Trophoblast cell (in vitro differentiated cells and primary cell): ENCODE measurements at regions not wholly inside any gene's neighbourhood (a gene's known extent, or its start where the extent isn't known, plus 50 kb on each side); places are given as distances from the start of the nearest gene placed in this dataset.

Source experiments
- DNase-seq, 2 donors: peaks; one replicate each; pipeline ENCODE4 v3.0.0-alpha.2; 2016
- H2AFZ ChIP-seq: 2 replicates; pipeline ENCODE4 v1.6.1; 2013; ENCODE audit warnings: low read length, moderate library complexity, mild to moderate bottlenecking; ENCODE audit not compliant: insufficient read depth, poor library complexity
- H2AK5ac ChIP-seq: 2 replicates; pipeline ENCODE4 v1.6.1; 2013; ENCODE audit warnings: mild to moderate bottlenecking, low read length
- H2BK120ac ChIP-seq: 2 replicates; pipeline ENCODE4 v1.6.1; 2013; ENCODE audit warnings: low read length, mild to moderate bottlenecking, moderate library complexity; ENCODE audit not compliant: insufficient read depth, poor library complexity
- H2BK12ac ChIP-seq: 2 replicates; pipeline ENCODE4 v1.6.1; 2013; ENCODE audit warnings: mild to moderate bottlenecking, low read length, moderate library complexity
- H2BK5ac ChIP-seq: 2 replicates; pipeline ENCODE4 v1.6.1; 2013; ENCODE audit warnings: low read length, low read depth, moderate library complexity, mild to moderate bottlenecking; ENCODE audit not compliant: poor library complexity
- H3K14ac ChIP-seq: 2 replicates; pipeline ENCODE4 v1.6.1; 2013; ENCODE audit warnings: mild to moderate bottlenecking, low read length
- H3K18ac ChIP-seq: 2 replicates; pipeline ENCODE4 v1.6.1; 2013; ENCODE audit warnings: mild to moderate bottlenecking, low read length
- H3K23ac ChIP-seq: 2 replicates; pipeline ENCODE4 v1.6.1; 2013; ENCODE audit warnings: low read length
- H3K27ac ChIP-seq: 2 replicates; pipeline ENCODE4 v1.5.1; 2013; ENCODE audit warnings: low read depth, mild to moderate bottlenecking, inconsistent platforms, low read length, moderate library complexity
- H3K27me3 ChIP-seq: 2 replicates; pipeline ENCODE4 v1.6.1; 2013; ENCODE audit warnings: inconsistent platforms, mild to moderate bottlenecking, low read length, moderate library complexity; ENCODE audit not compliant: insufficient read depth
- H3K36me3 ChIP-seq, 2 experiments: 1 replicate in 1 of 2; 2 replicates in 1 of 2; pipeline ENCODE4 v1.6.1; 2013; ENCODE audit warnings: low read length in 2 of 2, mild to moderate bottlenecking in 2 of 2, moderate library complexity in 1 of 2; ENCODE audit not compliant: insufficient read depth in 2 of 2, control insufficient read depth in 1 of 2
- H3K4ac ChIP-seq: 2 replicates; pipeline ENCODE4 v1.6.1; 2013; ENCODE audit warnings: low read depth, mild to moderate bottlenecking, low read length, moderate library complexity
- H3K4me1 ChIP-seq, 2 experiments: 1 replicate in 1 of 2; 2 replicates in 1 of 2; pipeline ENCODE4 v1.6.1; 2013; ENCODE audit warnings: low read length in 2 of 2, mild to moderate bottlenecking in 2 of 2, moderate library complexity in 1 of 2; ENCODE audit not compliant: insufficient read depth in 2 of 2, control insufficient read depth in 1 of 2
- H3K4me2 ChIP-seq: 2 replicates; pipeline ENCODE4 v1.6.1; 2013; ENCODE audit warnings: inconsistent platforms, mild to moderate bottlenecking, low read length, moderate library complexity
- H3K4me3 ChIP-seq: 2 replicates; pipeline ENCODE4 v1.5.1; 2013; ENCODE audit warnings: mild to moderate bottlenecking, low read depth, low read length, inconsistent platforms
- H3K79me1 ChIP-seq: one replicate; pipeline ENCODE4 v1.6.1; 2013; ENCODE audit warnings: low read length
- H3K79me2 ChIP-seq: 2 replicates; pipeline ENCODE4 v1.6.1; 2013; ENCODE audit warnings: low read length, mild to moderate bottlenecking; ENCODE audit not compliant: control insufficient read depth, insufficient read depth, poor library complexity
- H3K9ac ChIP-seq: 2 replicates; pipeline ENCODE4 v1.6.1; 2013; ENCODE audit warnings: mild to moderate bottlenecking, low read length
- H3K9me3 ChIP-seq: 2 replicates; pipeline ENCODE4 v1.6.1; 2013; ENCODE audit warnings: low read depth, mild to moderate bottlenecking, control low read depth, inconsistent platforms, low read length; ENCODE audit not compliant: insufficient read depth
- H4K12ac ChIP-seq: 2 replicates; pipeline ENCODE4 v1.6.1; 2013; ENCODE audit warnings: low read depth, mild to moderate bottlenecking, low read length, moderate library complexity
- H4K8ac ChIP-seq: 2 replicates; pipeline ENCODE4 v1.6.1; 2013; ENCODE audit warnings: low read depth, mild to moderate bottlenecking, low read length, moderate library complexity
- H4K91ac ChIP-seq: one replicate; pipeline ENCODE4 v1.6.1; 2013; ENCODE audit warnings: low read depth, mild to moderate bottlenecking, low read length, moderate library complexity
- WGBS: extraction: QIAGEN DNeasy Blood & Tissue Kit; methylation state at CpG from one replicate; pipeline ENCODE4 v1.1.7; 2013; ENCODE audit warnings: missing lambda C conversion rate; ENCODE audit not compliant: insufficient read length, insufficient coverage; ENCODE audit errors: extremely low coverage; 5-methylcytosine and 5-hydroxymethylcytosine counted together

- Histone ChIP-seq H3K79me2 (no peaks in the 10 kb centered on the region), H3K27ac (no peak overlapping the region), H4K8ac (no peak overlapping the region), H3K4me1 (peaks cover 2 to 12% of the 10 kb centered on the region in 2 experiments), H3K4ac (no peak overlapping the region), H2AFZ (no peak overlapping the region), H3K4me2 (no peak overlapping the region), H2BK120ac (no peak overlapping the region), H3K27me3 (no peaks in the 10 kb centered on the region), H3K9me3 (no peaks in the 10 kb centered on the region), H3K79me1 (peaks cover 2% of the 10 kb centered on the region), H4K12ac (no peak overlapping the region), H3K36me3 (no peaks in the 10 kb centered on the region), H3K23ac (no peak overlapping the region), H4K91ac (no peak overlapping the region), H3K4me3 (no peak overlapping the region), H2AK5ac (no peak overlapping the region), H2BK12ac (no peak overlapping the region), H2BK5ac (no peak overlapping the region), H3K9ac (no peak overlapping the region), H3K14ac (no peak overlapping the region), H3K18ac (no peak overlapping the region)
- no peak for DNase-seq
Measured at GRCh38 chr2:5851410-5851809, 159.2 kb downstream of the SOX11 start.

- peaks cover under 1 to 6% of the 10 kb centered on the region in 2 experiments for H3K4me1 ChIP-seq
- no peak overlapping the region for H2AK5ac ChIP-seq
- H3K4me3 ChIP-seq = no peak overlapping the region
- no peak overlapping the region for H3K18ac ChIP-seq
- no peak overlapping the region for H4K91ac ChIP-seq
- no peak overlapping the region for H3K27ac ChIP-seq
- no peak for DNase-seq
- H2AFZ ChIP-seq = no peak overlapping the region
- H3K36me3 ChIP-seq = no peaks in the 10 kb centered on the region
- no peak overlapping the region for H2BK120ac ChIP-seq
- no peak overlapping the region for H3K4me2 ChIP-seq
- no peak overlapping the region for H3K14ac ChIP-seq
- H3K23ac ChIP-seq = no peak overlapping the region
- no peak overlapping the region for H3K4ac ChIP-seq
- H2BK5ac ChIP-seq = no peak overlapping the region
- H4K12ac ChIP-seq = no peak overlapping the region
- no peak overlapping the region for H2BK12ac ChIP-seq
- no peaks in the 10 kb centered on the region for H3K79me2 ChIP-seq
- no peak overlapping the region for H3K9ac ChIP-seq
- no peaks in the 10 kb centered on the region for H3K9me3 ChIP-seq
- no peaks in the 10 kb centered on the region for H3K79me1 ChIP-seq
- 100% methylated on average over 1 of the region's 2 CpGs for WGBS
- H3K27me3 ChIP-seq = no peaks in the 10 kb centered on the region
- no peak overlapping the region for H4K8ac ChIP-seq
Measured at GRCh38 chr2:5854797-5855196, 162.6 kb downstream of the SOX11 start.

DNA sequence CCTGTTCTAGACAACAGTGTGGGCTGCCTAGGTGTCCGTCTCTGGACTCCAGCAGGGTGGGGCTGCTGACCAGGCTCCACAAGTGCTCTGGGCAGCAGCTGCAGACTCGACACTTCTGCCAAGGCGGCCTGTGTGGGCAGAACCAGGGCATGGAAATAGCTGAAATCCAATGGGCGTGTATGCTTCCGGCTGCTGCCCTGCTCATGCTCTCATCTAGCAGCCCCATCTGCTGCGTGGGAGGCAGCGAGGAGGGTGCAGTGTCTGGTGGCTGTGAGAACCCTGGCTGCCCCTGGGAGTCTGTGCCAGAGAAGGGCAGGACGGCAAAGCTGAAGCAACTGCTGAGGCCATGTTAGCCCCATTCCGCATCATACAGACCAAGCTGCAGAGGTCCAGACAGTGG, 174.9 kb downstream of the SOX11 start:
- H4K8ac ChIP-seq = no peak overlapping the region
- H3K36me3 ChIP-seq = no peaks in the 10 kb centered on the region
- no peak overlapping the region for H2AFZ ChIP-seq
- H2AK5ac ChIP-seq = no peak overlapping the region
- H3K9ac ChIP-seq = no peak overlapping the region
- H3K27me3 ChIP-seq = no peaks in the 10 kb centered on the region
- H3K79me2 ChIP-seq = no peaks in the 10 kb centered on the region
- H3K4me1 ChIP-seq = peaks cover 5 to 9% of the 10 kb centered on the region in 2 experiments
- peaks cover 4% of the 10 kb centered on the region for H3K79me1 ChIP-seq
- H2BK5ac ChIP-seq = no peak overlapping the region
- H3K23ac ChIP-seq = no peak overlapping the region
- H3K4me2 ChIP-seq = no peak overlapping the region
- no peak overlapping the region for H2BK12ac ChIP-seq
- H3K14ac ChIP-seq = no peak overlapping the region
- peaks cover 2% of the 10 kb centered on the region for H3K9me3 ChIP-seq
- DNase-seq = no peak
- no peak overlapping the region for H3K18ac ChIP-seq
- H3K4ac ChIP-seq = no peak overlapping the region
- H3K4me3 ChIP-seq = no peak overlapping the region
- no CpG with 5 or more reads among the region's 9 CpGs for WGBS
- no peak overlapping the region for H2BK120ac ChIP-seq
- H3K27ac ChIP-seq = no peak overlapping the region
- H4K12ac ChIP-seq = no peak overlapping the region
- no peak overlapping the region for H4K91ac ChIP-seq

DNA sequence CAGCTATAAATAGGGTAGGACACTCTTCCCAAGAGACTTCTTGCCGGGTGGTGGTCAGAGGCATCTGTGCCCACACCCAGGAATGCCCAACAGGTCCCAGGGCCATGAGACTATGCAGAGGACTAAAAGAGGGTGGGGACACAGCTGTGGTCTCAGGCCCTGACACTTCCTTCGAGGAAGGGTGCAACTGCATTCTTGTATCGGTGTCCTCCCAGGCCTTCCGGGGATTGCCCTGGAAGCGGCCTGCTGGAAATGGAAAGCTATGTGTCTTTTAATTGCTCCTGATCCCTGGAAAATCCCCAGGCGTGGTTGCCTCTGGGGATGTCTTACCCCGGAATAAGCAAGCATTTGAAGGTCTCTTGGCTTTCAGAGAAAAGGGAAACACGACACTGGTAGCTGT, 176.7 kb downstream of the SOX11 start:
- Histone ChIP-seq H3K4me3 (no peak overlapping the region), H3K14ac (no peak overlapping the region), H2BK120ac (no peak overlapping the region), H3K23ac (no peak overlapping the region), H3K4me2 (no peak overlapping the region), H3K4me1 (peaks cover 5 to 9% of the 10 kb centered on the region in 2 experiments), H2AFZ (no peak overlapping the region), H4K12ac (no peak overlapping the region), H3K9me3 (peaks cover 2% of the 10 kb centered on the region), H2AK5ac (no peak overlapping the region), H3K36me3 (no peaks in the 10 kb centered on the region), H2BK5ac (no peak overlapping the region), H3K27ac (no peak overlapping the region), H3K9ac (no peak overlapping the region), H4K91ac (no peak overlapping the region), H4K8ac (no peak overlapping the region), H3K4ac (no peak overlapping the region), H3K18ac (no peak overlapping the region), H2BK12ac (no peak overlapping the region), H3K27me3 (no peaks in the 10 kb centered on the region), H3K79me1 (peaks cover 4% of the 10 kb centered on the region), H3K79me2 (no peaks in the 10 kb centered on the region)
- no CpG with 5 or more reads among the region's 8 CpGs for WGBS
- no peak for DNase-seq
